ENCODE measurements at regions not wholly inside any gene's neighbourhood (a gene's known extent, or its start where the extent isn't known, plus 50 kb on each side); places are given as distances from the start of the nearest gene placed in this dataset.
"Not testable (repeated sequence)": the region's sequence is repeated elsewhere in the genome, so short reads cannot be mapped to it uniquely, and the experiment has no call there.

- Histone ChIP-seq H3K36me3 (ENCODE audit: control insufficient read depth, insufficient read depth, low read length) (no peaks in the 10 kb centered on the region), H3K9me3 (ENCODE audit: control insufficient read depth, insufficient read depth, low read length) (peaks cover 4% of the 10 kb centered on the region), H3K27ac (ENCODE audit: low read length) (no peak overlapping the region), H3K27me3 (ENCODE audit: control insufficient read depth, insufficient read depth, low read length) (no peaks in the 10 kb centered on the region), H3K4me3 (ENCODE audit: low read length) (no peak overlapping the region), H3K4me1 (ENCODE audit: control insufficient read depth, insufficient read depth, low read length) (no peaks in the 10 kb centered on the region)
- Mint-ChIP-seq H3K27ac (no peak overlapping the region), H3K4me3 (no peak overlapping the region), H3K4me1 (no peaks in the 10 kb centered on the region), H3K36me3 (no peaks in the 10 kb centered on the region), H3K27me3 (ENCODE audit: low read depth in 2 of 2) (no peaks in the 10 kb centered on the region), H3K9me3 (peaks cover 8 to 12% of the 10 kb centered on the region in 2 donors)
- WGBS (ENCODE audit: insufficient coverage) = no CpG with 5 or more reads among the region's 1 CpG
- intact Hi-C loops (cut with micrococcal nuclease) = no loop called here
- DNase-seq (no peak), ATAC-seq (no peak)
- no peak for TF ChIP-seq CTCF (IDR thresholded peaks at IDR 0.05)
These were observed 87.6 kb downstream of the IFI44 start for GRCh38 chr1:78737241-78737640.

GRCh38 chr1:78743626-78744025 is 94.0 kb downstream of the IFI44 start:
- H3K27me3 ChIP-seq (ENCODE audit: control insufficient read depth, insufficient read depth, low read length) = no peaks in the 10 kb centered on the region
- DNase-seq = no peak
- no peak overlapping the region for H3K27ac ChIP-seq (ENCODE audit: low read length)
- TF ChIP-seq CTCF (IDR thresholded peaks at IDR 0.05) = no peak
- Mint-ChIP-seq H3K27me3 (ENCODE audit: low read depth in 2 of 2) (no peaks in the 10 kb centered on the region), H3K4me1 (no peaks in the 10 kb centered on the region), H3K27ac (no peak overlapping the region), H3K4me3 (no peak overlapping the region), H3K9me3 (peaks cover 2 to 10% of the 10 kb centered on the region in 2 donors), H3K36me3 (no peaks in the 10 kb centered on the region)
- H3K4me1 ChIP-seq (ENCODE audit: control insufficient read depth, insufficient read depth, low read length) = no peaks in the 10 kb centered on the region
- intact Hi-C loops (cut with micrococcal nuclease) = no loop called here
- no peaks in the 10 kb centered on the region for H3K36me3 ChIP-seq (ENCODE audit: control insufficient read depth, insufficient read depth, low read length)
- WGBS (ENCODE audit: insufficient coverage) = 80% methylated on average over 1 of the region's 1 CpG
- no peak for ATAC-seq
- H3K4me3 ChIP-seq (ENCODE audit: low read length) = no peak overlapping the region
- H3K9me3 ChIP-seq (ENCODE audit: control insufficient read depth, insufficient read depth, low read length) = peaks cover 4% of the 10 kb centered on the region

- no peaks in the 10 kb centered on the region for H3K9me3 ChIP-seq (ENCODE audit: control insufficient read depth, insufficient read depth, low read length)
- no peak for TF ChIP-seq CTCF (IDR thresholded peaks at IDR 0.05)
- H3K4me1 ChIP-seq (ENCODE audit: control insufficient read depth, insufficient read depth, low read length) = no peaks in the 10 kb centered on the region
- H3K27me3 Mint-ChIP-seq (ENCODE audit: low read depth in 2 of 2) = no peaks in the 10 kb centered on the region
- no peak overlapping the region for H3K27ac Mint-ChIP-seq
- no peak overlapping the region for H3K4me3 ChIP-seq (ENCODE audit: low read length)
- no peaks in the 10 kb centered on the region for H3K27me3 ChIP-seq (ENCODE audit: control insufficient read depth, insufficient read depth, low read length)
- H3K36me3 Mint-ChIP-seq = no peaks in the 10 kb centered on the region
- H3K9me3 Mint-ChIP-seq = peaks cover 6 to 14% of the 10 kb centered on the region in 2 donors
- DNase-seq = no peak
- ATAC-seq = no peak
- intact Hi-C loops (cut with micrococcal nuclease) = no loop called here
- no peak overlapping the region for H3K27ac ChIP-seq (ENCODE audit: low read length)
- no peak overlapping the region for H3K4me3 Mint-ChIP-seq
- H3K4me1 Mint-ChIP-seq = no peaks in the 10 kb centered on the region
- H3K36me3 ChIP-seq (ENCODE audit: control insufficient read depth, insufficient read depth, low read length) = no peaks in the 10 kb centered on the region
These were observed 95.5 kb downstream of the IFI44 start for GRCh38 chr1:78745111-78745510.

- WGBS (ENCODE audit: insufficient coverage) = 82% methylated on average over 2 of the region's 2 CpGs
- ATAC-seq; DNase-seq; H3K27ac Mint-ChIP-seq; H3K27ac ChIP-seq (ENCODE audit: low read length); H3K9me3 ChIP-seq (ENCODE audit: control insufficient read depth, insufficient read depth, low read length); H3K36me3 Mint-ChIP-seq; H3K4me1 ChIP-seq (ENCODE audit: control insufficient read depth, insufficient read depth, low read length); H3K4me3 Mint-ChIP-seq; H3K4me1 Mint-ChIP-seq; H3K36me3 ChIP-seq (ENCODE audit: control insufficient read depth, insufficient read depth, low read length); intact Hi-C loops (cut with micrococcal nuclease); H3K4me3 ChIP-seq (ENCODE audit: low read length); H3K27me3 Mint-ChIP-seq (ENCODE audit: low read depth in 2 of 2); H3K27me3 ChIP-seq (ENCODE audit: control insufficient read depth, insufficient read depth, low read length): not testable (repeated sequence)
- peaks cover 13 to 19% of the 10 kb centered on the region in 2 donors for H3K9me3 Mint-ChIP-seq
These were observed 104.0 kb downstream of the IFI44 start for GRCh38 chr1:78753679-78754078.

Data from natural killer cell (primary cell).